GM21825 (cell line): ENCODE measurements at regions not wholly inside any gene's neighbourhood (a gene's known extent, or its start where the extent isn't known, plus 50 kb on each side); places are given as distances from the start of the nearest gene placed in this dataset.
"Not testable (repeated sequence)": the region's sequence is repeated elsewhere in the genome, so short reads cannot be mapped to it uniquely, and the experiment has no call there.

Experiments used
- ATAC-seq: cut with Tn5 transposase; IDR thresholded peaks from one replicate; pipeline ENCODE4 v1.9.1; 2021; ENCODE audit warnings: mild to moderate bottlenecking, moderate library complexity; ENCODE audit not compliant: unreplicated experiment

GRCh38 chr1:185409763-185410528 lies 92.9 kb upstream of the IVNS1ABP start:
- no peak for ATAC-seq

- no peak for ATAC-seq
These were observed 92.3 kb upstream of the IVNS1ABP start for GRCh38 chr1:185409345-185409744.

- ATAC-seq, result no peak
These were observed 91.7 kb upstream of the IVNS1ABP start for GRCh38 chr1:185408700-185409270.

GRCh38 chr1:185406691-185407009 lies 89.6 kb upstream of the IVNS1ABP start:
- ATAC-seq, result no peak

- ATAC-seq, result no peak
These were observed 89.1 kb upstream of the IVNS1ABP start for GRCh38 chr1:185406006-185406690.

- ATAC-seq, result no peak
These were observed 88.0 kb upstream of the IVNS1ABP start for GRCh38 chr1:185404907-185405568.

GRCh38 chr1:185404291-185404690 lies 87.2 kb upstream of the IVNS1ABP start:
- ATAC-seq, result no peak

- ATAC-seq, result no peak
These were observed 85.9 kb upstream of the IVNS1ABP start for GRCh38 chr1:185402930-185403329.

- no peak for ATAC-seq
These were observed 84.0 kb upstream of the IVNS1ABP start for GRCh38 chr1:185401019-185401418.

GRCh38 chr1:185400052-185400451 lies 83.0 kb upstream of the IVNS1ABP start:
- no peak for ATAC-seq

GRCh38 chr1:185398599-185398998 lies 81.6 kb upstream of the IVNS1ABP start:
- no peak for ATAC-seq

- ATAC-seq, result no peak
These were observed 81.0 kb upstream of the IVNS1ABP start for GRCh38 chr1:185398022-185398421.

GRCh38 chr1:185397183-185397582 lies 80.1 kb upstream of the IVNS1ABP start:
- ATAC-seq, result no peak

GRCh38 chr1:185396126-185396525 lies 79.1 kb upstream of the IVNS1ABP start:
- ATAC-seq, result no peak

- no peak for ATAC-seq
These were observed 76.8 kb upstream of the IVNS1ABP start for GRCh38 chr1:185393815-185394214.

GRCh38 chr1:185393205-185393604 lies 76.2 kb upstream of the IVNS1ABP start:
- no peak for ATAC-seq

GRCh38 chr1:185388815-185389214 lies 71.8 kb upstream of the IVNS1ABP start:
- ATAC-seq, result no peak

- no peak for ATAC-seq
These were observed 71.3 kb upstream of the IVNS1ABP start for GRCh38 chr1:185388346-185388745.

- ATAC-seq, result no peak
These were observed 68.9 kb upstream of the IVNS1ABP start for GRCh38 chr1:185385991-185386390.

- not testable (repeated sequence) for ATAC-seq
These were observed 66.8 kb upstream of the IVNS1ABP start for GRCh38 chr1:185383805-185384204.

- no peak for ATAC-seq
These were observed 60.8 kb upstream of the IVNS1ABP start for GRCh38 chr1:185377831-185378230.
